ENCODE measurements at regions not wholly inside any gene's neighbourhood (a gene's known extent, or its start where the extent isn't known, plus 50 kb on each side); places are given as distances from the start of the nearest gene placed in this dataset.
"Not testable (repeated sequence)": the region's sequence is repeated elsewhere in the genome, so short reads cannot be mapped to it uniquely, and the experiment has no call there.

- H3K27ac Mint-ChIP-seq = no peak overlapping the region
- DNase-seq = no peak
- H3K9me3 Mint-ChIP-seq = peaks cover 0 to 4% (median under 1%) of the 10 kb centered on the region in 6 donors
- peaks cover 0 to 4% (median 0%) of the 10 kb centered on the region in 3 donors for H3K27me3 Mint-ChIP-seq (ENCODE audit: low read depth in 3 of 3)
- H3K4me1 Mint-ChIP-seq = no peaks in the 10 kb centered on the region
- no peak overlapping the region for H3K4me3 Mint-ChIP-seq
- no peaks in the 10 kb centered on the region for H3K36me3 Mint-ChIP-seq
Observed at GRCh38 chr5:112569596-112569995, 150.5 kb upstream of the EPB41L4A start.

- H3K27me3 Mint-ChIP-seq (ENCODE audit: low read depth in 3 of 3) = peaks cover 0 to 4% (median 3%) of the 10 kb centered on the region in 3 donors
- H3K27ac Mint-ChIP-seq = no peak overlapping the region
- no peaks in the 10 kb centered on the region for H3K36me3 Mint-ChIP-seq
- no peaks in the 10 kb centered on the region for H3K4me1 Mint-ChIP-seq
- peaks cover 0 to 3% (median 0%) of the 10 kb centered on the region in 6 donors for H3K9me3 Mint-ChIP-seq
- no peak overlapping the region for H3K4me3 Mint-ChIP-seq
- DNase-seq = no peak
Observed at GRCh38 chr5:112570708-112571444, 151.8 kb upstream of the EPB41L4A start.

GRCh38 chr5:112573441-112573840 is 154.4 kb upstream of the EPB41L4A start:
- H3K4me1 Mint-ChIP-seq = no peaks in the 10 kb centered on the region
- H3K27me3 Mint-ChIP-seq (ENCODE audit: low read depth in 3 of 3) = peaks cover 0 to 5% (median 3%) of the 10 kb centered on the region in 3 donors
- H3K9me3 Mint-ChIP-seq = peaks cover 0 to 3% (median 0%) of the 10 kb centered on the region in 6 donors
- H3K4me3 Mint-ChIP-seq = no peak overlapping the region
- no peak overlapping the region for H3K27ac Mint-ChIP-seq
- no peaks in the 10 kb centered on the region for H3K36me3 Mint-ChIP-seq
- DNase-seq = no peak

GRCh38 chr5:112574536-112574935 is 155.5 kb upstream of the EPB41L4A start:
- H3K36me3 Mint-ChIP-seq = no peaks in the 10 kb centered on the region
- peaks cover 0 to 3% (median 0%) of the 10 kb centered on the region in 6 donors for H3K9me3 Mint-ChIP-seq
- H3K27ac Mint-ChIP-seq = no peak overlapping the region
- no peak for DNase-seq
- H3K4me3 Mint-ChIP-seq = no peak overlapping the region
- peaks cover 0 to 4% (median 3%) of the 10 kb centered on the region in 3 donors for H3K27me3 Mint-ChIP-seq (ENCODE audit: low read depth in 3 of 3)
- H3K4me1 Mint-ChIP-seq = no peaks in the 10 kb centered on the region

DNA sequence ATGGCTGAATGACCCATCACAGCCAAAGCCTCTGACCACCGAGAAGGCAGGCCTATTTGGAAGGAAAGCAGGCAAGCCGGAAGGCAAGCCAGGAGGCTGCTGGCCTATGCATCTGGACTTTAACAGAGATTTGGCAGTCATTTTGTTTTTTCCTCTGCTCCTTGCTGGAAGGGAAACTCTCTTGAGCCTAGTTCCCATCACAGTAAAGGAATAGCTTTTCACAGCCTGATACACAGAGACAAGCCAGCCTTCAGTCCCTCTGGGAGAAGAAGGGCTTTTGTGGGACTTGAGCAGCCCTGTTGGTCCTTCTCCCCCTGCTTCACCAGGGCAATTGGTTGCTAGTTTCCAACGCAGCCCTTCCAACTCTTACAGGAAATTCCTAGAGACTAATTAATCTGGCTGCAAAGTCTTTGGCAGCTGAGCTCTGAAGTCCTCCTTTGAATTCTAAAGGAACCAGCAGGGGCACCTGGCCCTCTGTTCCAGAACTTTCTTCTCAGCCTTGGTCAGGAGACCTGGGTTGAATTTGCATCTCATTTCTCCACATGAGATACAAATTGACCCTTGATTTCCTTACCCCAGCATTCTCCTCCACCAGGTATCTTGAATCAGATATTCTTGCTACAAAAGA is 157.3 kb upstream of the EPB41L4A start:
- peaks cover 0 to 4% (median 0%) of the 10 kb centered on the region in 6 donors for H3K9me3 Mint-ChIP-seq
- no peaks in the 10 kb centered on the region for H3K4me1 Mint-ChIP-seq
- H3K4me3 Mint-ChIP-seq = no peak overlapping the region
- H3K27me3 Mint-ChIP-seq (ENCODE audit: low read depth in 3 of 3) = peaks cover 0 to 4% (median 3%) of the 10 kb centered on the region in 3 donors
- DNase-seq = no peak
- H3K36me3 Mint-ChIP-seq = no peaks in the 10 kb centered on the region
- H3K27ac Mint-ChIP-seq = no peak overlapping the region

DNA sequence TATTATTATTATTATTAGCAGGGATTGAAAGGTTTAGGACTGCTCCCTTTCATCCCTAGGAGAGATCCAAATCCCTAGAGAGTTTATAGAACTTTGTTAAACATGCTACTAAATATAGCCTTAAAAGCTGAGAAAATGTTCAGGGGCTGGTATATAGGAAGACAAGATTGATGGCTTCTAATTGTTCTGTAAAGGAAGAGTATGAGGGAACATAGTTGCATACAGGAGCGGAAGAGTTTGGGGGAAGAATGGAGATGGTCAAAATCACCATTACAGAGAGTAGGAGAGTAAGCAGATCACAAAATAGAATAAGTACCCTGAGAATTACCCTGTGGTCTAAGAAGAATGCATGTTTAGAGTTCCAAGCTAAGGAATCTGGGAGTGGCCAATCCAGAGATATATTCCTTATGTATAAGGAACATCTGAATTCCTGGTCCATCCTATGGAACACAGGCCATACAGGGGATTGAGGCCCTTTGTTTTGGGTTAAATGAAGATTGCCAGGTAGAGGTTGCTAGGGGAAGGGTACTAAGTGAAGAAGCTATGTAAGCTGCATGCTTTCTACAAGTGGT is 158.0 kb upstream of the APC start:
- H3K27ac Mint-ChIP-seq = no peak overlapping the region
- no peak overlapping the region for H3K4me3 Mint-ChIP-seq
- peaks cover 0 to 4% of the 10 kb centered on the region in 2 donors for H3K4me1 Mint-ChIP-seq
- H3K27me3 Mint-ChIP-seq (ENCODE audit: low read depth in 3 of 3) = peaks cover 0 to 3% (median 1%) of the 10 kb centered on the region in 3 donors
- DNase-seq = no peak
- no peaks in the 10 kb centered on the region for H3K36me3 Mint-ChIP-seq
- H3K9me3 Mint-ChIP-seq = peaks cover 0 to 2% (median 0%) of the 10 kb centered on the region in 6 donors

- Mint-ChIP-seq H3K4me1 (peaks cover 0 to 20% of the 10 kb centered on the region in 2 donors), H3K9me3 (peaks cover 0 to 2% (median 0%) of the 10 kb centered on the region in 6 donors), H3K27me3 (ENCODE audit: low read depth in 3 of 3) (peaks cover 0 to 3% (median 3%) of the 10 kb centered on the region in 3 donors), H3K36me3 (no peaks in the 10 kb centered on the region), H3K27ac (no peak overlapping the region), H3K4me3 (no peak overlapping the region)
- no peak for DNase-seq
Observed at GRCh38 chr5:112581811-112582320, 155.8 kb upstream of the APC start.

- Mint-ChIP-seq H3K27ac (no peak overlapping the region), H3K36me3 (no peaks in the 10 kb centered on the region), H3K4me3 (no peak overlapping the region), H3K4me1 (peaks cover 0 to 33% of the 10 kb centered on the region in 2 donors), H3K27me3 (ENCODE audit: low read depth in 3 of 3) (peaks cover 0 to 3% (median 1%) of the 10 kb centered on the region in 3 donors), H3K9me3 (peaks cover 0 to 2% (median 0%) of the 10 kb centered on the region in 6 donors)
- no peak for DNase-seq
Observed at GRCh38 chr5:112583166-112583565, 154.5 kb upstream of the APC start.

- Mint-ChIP-seq H3K27me3 (ENCODE audit: low read depth in 3 of 3) (peaks cover 0 to 3% (median 1%) of the 10 kb centered on the region in 3 donors), H3K4me3 (no peak overlapping the region), H3K9me3 (peaks cover 0 to 2% (median 0%) of the 10 kb centered on the region in 6 donors), H3K4me1 (peaks cover 0 to 49% of the 10 kb centered on the region in 2 donors), H3K36me3 (no peaks in the 10 kb centered on the region), H3K27ac (no peak overlapping the region)
- DNase-seq = no peak
Observed at GRCh38 chr5:112584781-112585180, 152.9 kb upstream of the APC start.

- Mint-ChIP-seq H3K4me1 (peaks cover 0 to 63% of the 10 kb centered on the region in 2 donors), H3K27ac (peak overlapping the region in 2 of 6 donors; percentile 19 to 28), H3K4me3 (peak overlapping the region in 4 of 5 donors; percentile 1 to 58 (median 22)), H3K27me3 (ENCODE audit: low read depth in 3 of 3) (peaks cover 0 to 3% (median 2%) of the 10 kb centered on the region in 3 donors), H3K9me3 (peaks cover 0 to 4% (median 0%) of the 10 kb centered on the region in 6 donors), H3K36me3 (no peaks in the 10 kb centered on the region)
- DNase-seq = no peak
Observed at GRCh38 chr5:112586596-112587062, 151.1 kb upstream of the APC start.

GRCh38 chr5:112590858-112591257 is 146.8 kb upstream of the APC start:
- not testable (repeated sequence) for H3K27me3 Mint-ChIP-seq (ENCODE audit: low read depth in 3 of 3); H3K36me3 Mint-ChIP-seq; H3K9me3 Mint-ChIP-seq; DNase-seq
- Mint-ChIP-seq H3K4me3 (peak overlapping the region in 1 of 5 donors; percentile 23), H3K4me1 (peaks cover 0 to 86% of the 10 kb centered on the region in 2 donors), H3K27ac (peak overlapping the region in 1 of 6 donors; percentile 71)

DNA sequence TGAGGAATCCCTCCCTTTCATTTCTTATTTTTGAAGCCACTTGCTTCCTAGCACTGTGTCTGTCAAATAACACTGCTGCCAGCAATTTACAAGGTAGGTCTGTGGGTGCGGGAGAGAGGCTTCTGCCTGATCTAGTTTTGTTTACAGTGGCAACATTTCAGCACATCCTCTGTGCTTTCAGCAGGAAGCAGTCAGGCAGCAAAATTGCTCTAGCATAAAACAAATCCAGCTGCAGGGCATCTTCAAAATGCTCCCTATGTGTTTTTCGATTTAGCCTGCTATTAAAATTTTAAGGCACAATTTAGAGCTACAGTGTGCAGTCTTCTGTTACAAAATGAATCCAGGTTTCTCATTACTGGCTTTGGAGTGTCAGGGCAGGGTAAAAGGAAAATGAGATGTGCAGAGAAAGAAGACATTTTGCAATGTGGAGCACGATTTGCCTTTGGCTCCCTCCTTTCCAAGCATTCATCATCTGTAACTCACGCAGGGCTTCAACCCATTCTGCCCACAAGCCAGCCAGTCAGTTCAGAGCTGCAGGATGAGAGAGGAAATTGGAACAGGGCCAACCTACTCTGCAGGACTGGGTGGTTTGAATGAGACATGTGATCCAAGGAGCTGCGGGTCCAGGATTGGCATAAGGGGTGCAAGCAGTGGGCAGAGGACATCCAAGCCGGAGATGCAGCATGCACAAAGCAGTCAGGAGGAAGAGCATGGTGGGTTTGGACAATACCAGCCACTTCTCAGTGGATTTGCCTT is 143.4 kb upstream of the APC start:
- Mint-ChIP-seq H3K4me3 (peak overlapping the region in 4 of 5 donors; percentile 48 to 67 (median 52)), H3K4me1 (peaks cover 0 to 60% of the 10 kb centered on the region in 2 donors), H3K27ac (peak overlapping the region in 3 of 6 donors; percentile 3 to 81 (median 56)), H3K36me3 (no peaks in the 10 kb centered on the region), H3K9me3 (peaks cover 0 to 4% (median 0%) of the 10 kb centered on the region in 6 donors), H3K27me3 (ENCODE audit: low read depth in 3 of 3) (peaks cover 0 to 3% (median 2%) of the 10 kb centered on the region in 3 donors)
- DNase-seq = peak in 1 of 3 donors; percentile 24

DNA sequence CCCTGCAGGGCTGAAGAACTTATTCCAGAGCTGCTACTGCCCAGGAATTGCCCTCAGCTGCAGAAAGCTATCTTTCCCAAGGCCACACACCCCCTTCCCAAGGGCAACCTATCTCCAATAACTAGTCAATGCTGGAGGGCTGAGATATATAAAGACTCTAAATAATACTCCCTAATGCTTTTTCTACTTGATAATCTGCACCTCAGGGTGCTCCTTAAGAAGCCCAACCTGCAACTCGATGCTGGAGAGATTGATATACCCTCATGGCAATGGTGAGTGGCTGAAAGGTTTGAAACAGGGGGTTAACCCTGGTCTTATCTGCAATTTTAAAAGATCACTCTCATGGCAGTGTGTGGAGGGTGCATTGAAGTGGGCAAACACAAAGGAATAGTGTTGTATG is 142.7 kb upstream of the APC start:
- Mint-ChIP-seq H3K36me3 (no peaks in the 10 kb centered on the region), H3K27ac (peak overlapping the region in 1 of 6 donors; percentile 43), H3K4me3 (peak overlapping the region in 2 of 5 donors; percentile 63 to 67), H3K9me3 (peaks cover 0 to 4% (median 0%) of the 10 kb centered on the region in 6 donors), H3K4me1 (peaks cover 0 to 57% of the 10 kb centered on the region in 2 donors), H3K27me3 (ENCODE audit: low read depth in 3 of 3) (peaks cover 0 to 3% (median 2%) of the 10 kb centered on the region in 3 donors)
- no peak for DNase-seq

Measured in immature natural killer cell (primary cell).